K562 (cell line): ENCODE measurements at regions not wholly inside any gene's neighbourhood (a gene's known extent, or its start where the extent isn't known, plus 50 kb on each side); places are given as distances from the start of the nearest gene placed in this dataset.

ENCODE experiments used
- ATAC-seq: fragments of 200-7000 bp; cut with Tn5 transposase; 3 replicates; pipeline ENCODE4 v1.9.1; 2020; ENCODE audit warnings: moderate library complexity
- BruUV-seq: library from RNA; stranded (reverse); fragments of 400-500 nt; replicated peaks from 2 replicates; lab custom pipeline; 2021; lab: Mats Ljungman, UMichigan
- CTCF ChIA-PET: fragments of 300-600 bp; formaldehyde crosslinking; extraction: SDS; loops from one replicate; lab custom pipeline; 2021; ENCODE audit warnings: low intra/inter-chr PET ratio; lab: Yijun Ruan, JAX
- POLR2A ChIA-PET: fragments of 300-600, 350-650 bp; sonication (Branson Sonifier 250); formaldehyde crosslinking; extraction: SDS; loops from one replicate; lab custom pipeline; 2021; ENCODE audit warnings: antibody characterized with exemption, inconsistent platforms; lab: Yijun Ruan, JAX
- DNase-seq, 4 experiments: peaks; one replicate each; pipeline versions ENCODE4 v3.0.0 to v3.0.0-alpha.2; 2011 to 2018; ENCODE audit warnings: low spot score in 3 of 4, mixed read lengths in 3 of 4; ENCODE audit errors: extremely low read depth in 1 of 4
- FAIRE-seq: peaks from 2 replicates; lab custom pipeline; 2011; peaks lifted over from hg19 to GRCh38; lab: Jason Lieb, UNC
- H2AFZ ChIP-seq: 2 replicates; pipeline ENCODE4 v1.6.0; 2011; ENCODE audit warnings: low read depth, low read length, control low read depth, inconsistent platforms
- H3K27ac ChIP-seq: fragments of 200-600 bp; 3 replicates; pipeline ENCODE4 v1.8.0; 2011; ENCODE audit warnings: low read depth, mild to moderate bottlenecking, control low read depth, inconsistent platforms, low read length, moderate library complexity, mixed read lengths; ENCODE audit errors: extremely low read depth
- H3K27me3 ChIP-seq, 2 experiments: fragments of 300-600 bp in 1 of 2; 2 replicates in 1 of 2; 3 replicates in 1 of 2; pipeline versions ENCODE4 v1.6.0 to v1.8.0; 2011; ENCODE audit warnings: inconsistent platforms in 2 of 2, low read length in 2 of 2, mild to moderate bottlenecking in 1 of 2, mixed read lengths in 1 of 2, moderate library complexity in 1 of 2; ENCODE audit not compliant: control insufficient read depth in 2 of 2, insufficient read depth in 2 of 2
- H3K36me3 ChIP-seq: fragments of 300-600 bp; 3 replicates; pipeline ENCODE4 v1.8.0; 2011; ENCODE audit warnings: mild to moderate bottlenecking, low read length, inconsistent platforms; ENCODE audit not compliant: control insufficient read depth, insufficient read depth
- H3K4me1 ChIP-seq, 2 experiments: fragments of 200-600 bp in 1 of 2; replicated peaks in 1 of 2; 2 replicates in 1 of 2; 3 replicates in 1 of 2; pipeline versions ENCODE4 v1.5.1 to v1.8.0; 2011; ENCODE audit warnings: inconsistent platforms in 2 of 2, low read length in 2 of 2, mild to moderate bottlenecking in 1 of 2, mixed read lengths in 1 of 2, moderate library complexity in 1 of 2; ENCODE audit not compliant: control insufficient read depth in 2 of 2, insufficient read depth in 2 of 2
- H3K4me2 ChIP-seq: 2 replicates; pipeline ENCODE4 v1.6.1; 2011; ENCODE audit warnings: low read length, control low read depth, inconsistent platforms, mixed read lengths; ENCODE audit not compliant: insufficient read depth
- H3K4me3 ChIP-seq: fragments of 200-600 bp; sonication (generic), shearing (Covaris generic); 2 replicates; pipeline ENCODE4 v1.5.1; 2016; ENCODE audit warnings: control low read depth, inconsistent platforms
- H3K79me2 ChIP-seq: fragments of 200-600 bp; 3 replicates; pipeline ENCODE4 v1.8.0; 2011; ENCODE audit warnings: low read length, inconsistent platforms; ENCODE audit not compliant: control insufficient read depth, insufficient read depth
- H3K9ac ChIP-seq, 2 experiments: 2 replicates each; pipeline versions ENCODE4 v1.6.0 to v1.6.1; 2011; ENCODE audit warnings: low read depth in 2 of 2, low read length in 2 of 2, control low read depth in 1 of 2, inconsistent platforms in 1 of 2, mild to moderate bottlenecking in 1 of 2, mixed read lengths in 1 of 2; ENCODE audit not compliant: insufficient read depth in 1 of 2
- H3K9me1 ChIP-seq: one replicate; pipeline ENCODE4 v1.6.0; 2011; ENCODE audit warnings: inconsistent platforms, mild to moderate bottlenecking, low read length, moderate library complexity; ENCODE audit not compliant: control insufficient read depth, insufficient read depth
- H3K9me3 ChIP-seq: replicated peaks from 2 replicates; pipeline ENCODE4 v1.5.1; 2011; ENCODE audit warnings: low read depth, low read length, inconsistent platforms; ENCODE audit not compliant: control insufficient read depth, insufficient read depth
- H4K20me1 ChIP-seq: replicated peaks from 2 replicates; pipeline ENCODE4 v1.6.1; 2011; ENCODE audit warnings: low read length, inconsistent platforms, mixed read lengths; ENCODE audit not compliant: control insufficient read depth, insufficient read depth
- CCNT2 ChIP-seq: IDR thresholded peaks from 2 replicates; pipeline ENCODE4 v1.6.1; 2011; ENCODE audit warnings: borderline replicate concordance, low read depth, mild to moderate bottlenecking, moderate library complexity, mixed read lengths, low read length; ENCODE audit not compliant: insufficient read length; ENCODE audit errors: extremely low read depth
- CREB1 ChIP-seq, 2 experiments: sonication (generic) in 1 of 2; formaldehyde crosslinking in 1 of 2; IDR thresholded peaks; 2 replicates each; pipeline versions ENCODE4 v1.6.1 to v1.8.0; 2012 to 2022; ENCODE audit warnings: inconsistent platforms in 1 of 2, mild to moderate bottlenecking in 1 of 2, missing genetic modification reagents in 1 of 2, moderate library complexity in 1 of 2
- HMG20B ChIP-seq: fragments of 250-450 bp; sonication (Bioruptor Pico); IDR thresholded peaks from 2 replicates; pipeline ENCODE4 v1.5.0; 2021; ENCODE audit warnings: mild to moderate bottlenecking
- HNRNPH1 ChIP-seq: fragments of 200-400 bp; formaldehyde crosslinking; optimal IDR thresholded peaks from 2 replicates; pipeline ENCODE3; 2017; ENCODE audit warnings: low read depth, mild to moderate bottlenecking, low read length, moderate library complexity
- LCOR ChIP-seq: sonication (generic); formaldehyde crosslinking; IDR thresholded peaks from 2 replicates; pipeline ENCODE4 v1.8.0; 2022; ENCODE audit warnings: mild to moderate bottlenecking, missing genetic modification reagents
- MAFK ChIP-seq: IDR thresholded peaks from 2 replicates; pipeline ENCODE4 v1.6.1; 2011; ENCODE audit warnings: low read length, improper control_type of control experiment
- PPARD ChIP-seq: fragments of 250-450 bp; sonication (Bioruptor Pico); IDR thresholded peaks from 2 replicates; pipeline ENCODE4 v1.8.0; 2022; ENCODE audit warnings: inconsistent platforms, mild to moderate bottlenecking, moderate library complexity
- PTTG1 ChIP-seq: fragments of 450-650 bp; IDR thresholded peaks from 2 replicates; pipeline ENCODE4 v1.6.1; 2016; ENCODE audit warnings: low read depth, mild to moderate bottlenecking, missing genetic modification characterization, missing compliant biosample characterization
- RHOXF2B ChIP-seq: fragments of 250-450 bp; sonication (Bioruptor Pico); conservative IDR thresholded peaks from 2 replicates; pipeline ENCODE4 v1.5.1; 2021
- ZNF140 ChIP-seq: fragments of 250-450 bp; sonication (Bioruptor Pico); IDR thresholded peaks from 2 replicates; pipeline ENCODE4 v1.8.0; 2021; ENCODE audit warnings: moderate library complexity, mild to moderate bottlenecking, inconsistent platforms
- ZNF583 ChIP-seq: fragments of 250-450 bp; sonication (Bioruptor Pico); IDR thresholded peaks from 2 replicates; pipeline ENCODE4 v1.4.0; 2020
- WGBS: fragments of 100-300 bp; shearing (Covaris generic); methylation state at CpG from one replicate; pipeline ENCODE4 v1.1.6; 2016; ENCODE audit warnings: low coverage, mixed read lengths; ENCODE audit not compliant: insufficient coverage; ENCODE audit errors: missing lambda C conversion rate; 5-methylcytosine and 5-hydroxymethylcytosine counted together
- in situ Hi-C: fragments of 300-500 bp; cut with MboI; formaldehyde crosslinking; loops from 4 replicates; pipeline ENCODE4 v1.15.0; 2018; ENCODE audit warnings: inconsistent platforms, mixed read lengths
- intact Hi-C: fragments of 100-400 bp; cut with micrococcal nuclease; formaldehyde crosslinking; loops from 2 replicates; pipeline ENCODE4 v1.14.2; 2022
- TF ChIP-seq, protein P1 (sequence below), 2 experiments: fragments of 450-650 bp; IDR thresholded peaks; 2 replicates each; pipeline ENCODE4 v1.6.1; 2016
- TF ChIP-seq, protein P2 (sequence below), 2 experiments: fragments of 450-650 bp in 1 of 2; IDR thresholded peaks; 2 replicates each; pipeline ENCODE4 v1.6.1; 2011 to 2017; ENCODE audit warnings: low read depth in 2 of 2, antibody characterized with exemption in 1 of 2, borderline replicate concordance in 1 of 2, low read length in 1 of 2, mild to moderate bottlenecking in 1 of 2, mixed read lengths in 1 of 2; ENCODE audit not compliant: control insufficient read depth in 1 of 2

DNA sequence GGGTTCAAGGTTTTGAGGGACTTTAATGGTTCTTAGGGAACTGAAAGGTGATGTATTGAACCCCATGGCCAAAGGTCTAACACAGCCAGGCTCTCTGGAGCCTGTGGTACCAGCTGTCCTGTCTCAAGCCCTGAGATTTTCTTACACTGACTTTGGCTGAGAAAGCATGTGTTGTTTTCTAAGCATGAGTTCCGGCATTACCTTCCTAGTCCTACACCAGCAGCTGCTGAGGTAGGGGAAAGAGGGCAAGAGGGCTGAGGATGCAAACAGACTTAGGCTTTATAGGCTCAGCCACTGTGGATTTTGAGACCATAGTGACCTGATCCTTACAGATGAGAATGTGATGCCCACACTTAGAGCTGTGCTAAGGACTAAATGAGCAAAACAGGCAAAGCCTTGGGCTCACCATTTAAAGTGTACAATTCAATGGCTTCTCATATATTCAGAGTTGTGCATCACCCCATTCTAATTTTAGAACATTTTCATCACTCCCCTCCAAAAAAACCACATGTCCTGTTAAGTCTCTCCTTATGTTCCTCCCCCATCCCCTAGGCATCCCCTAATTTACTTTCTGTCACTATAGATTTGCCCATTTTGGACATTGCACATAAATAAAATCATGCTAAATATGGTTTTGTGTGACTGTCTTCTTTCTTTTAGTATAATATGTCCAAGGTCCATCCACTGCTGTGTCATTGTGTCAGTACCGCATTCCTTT lies 99.7 kb upstream of the OTOS start:
- intact Hi-C loops: no loop called here
- WGBS: 4% methylated on average over 2 of the region's 2 CpGs
- Histone ChIP-seq H3K9ac (no peak overlapping the region), H3K9me1 (no peaks in the 10 kb centered on the region), H3K9me3 (no peaks in the 10 kb centered on the region), H3K36me3 (no peaks in the 10 kb centered on the region), H4K20me1 (no peaks in the 10 kb centered on the region), H3K27ac (no peak overlapping the region), H3K79me2 (no peaks in the 10 kb centered on the region), H3K4me1 (peaks cover 0 to 9% of the 10 kb centered on the region in 2 experiments; a peak in 3 of 5 replicates), H3K4me3 (no peak overlapping the region), H3K27me3 (no peaks in the 10 kb centered on the region; a peak in 2 of 5 replicates), H3K4me2 (no peak overlapping the region), H2AFZ (no peak overlapping the region)
- FAIRE-seq: no peak
- ATAC-seq: no peak
- TF ChIP-seq CREB1 (IDR thresholded peaks at IDR 0.05) (no peak), CREB1 (CRISPR knock-in tag; IDR thresholded peaks at IDR 0.05) (no peak), MAFK (no peak), LCOR (CRISPR knock-in tag) (no peak), PPARD (no peak), HNRNPH1 (no peak), PTTG1 (no peak), ZNF583 (CRISPR knock-in tag) (no peak), ZNF140 (CRISPR knock-in tag) (no peak), CCNT2 (no peak), HMG20B (no peak), RHOXF2B (no peak)
- TF ChIP-seq, protein P1, sequence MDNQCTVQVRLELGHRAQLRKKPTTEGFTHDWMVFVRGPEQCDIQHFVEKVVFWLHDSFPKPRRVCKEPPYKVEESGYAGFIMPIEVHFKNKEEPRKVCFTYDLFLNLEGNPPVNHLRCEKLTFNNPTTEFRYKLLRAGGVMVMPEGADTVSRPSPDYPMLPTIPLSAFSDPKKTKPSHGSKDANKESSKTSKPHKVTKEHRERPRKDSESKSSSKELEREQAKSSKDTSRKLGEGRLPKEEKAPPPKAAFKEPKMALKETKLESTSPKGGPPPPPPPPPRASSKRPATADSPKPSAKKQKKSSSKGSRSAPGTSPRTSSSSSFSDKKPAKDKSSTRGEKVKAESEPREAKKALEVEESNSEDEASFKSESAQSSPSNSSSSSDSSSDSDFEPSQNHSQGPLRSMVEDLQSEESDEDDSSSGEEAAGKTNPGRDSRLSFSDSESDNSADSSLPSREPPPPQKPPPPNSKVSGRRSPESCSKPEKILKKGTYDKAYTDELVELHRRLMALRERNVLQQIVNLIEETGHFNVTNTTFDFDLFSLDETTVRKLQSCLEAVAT (IDR thresholded peaks at IDR 0.05): no peak
- TF ChIP-seq, protein P2, sequence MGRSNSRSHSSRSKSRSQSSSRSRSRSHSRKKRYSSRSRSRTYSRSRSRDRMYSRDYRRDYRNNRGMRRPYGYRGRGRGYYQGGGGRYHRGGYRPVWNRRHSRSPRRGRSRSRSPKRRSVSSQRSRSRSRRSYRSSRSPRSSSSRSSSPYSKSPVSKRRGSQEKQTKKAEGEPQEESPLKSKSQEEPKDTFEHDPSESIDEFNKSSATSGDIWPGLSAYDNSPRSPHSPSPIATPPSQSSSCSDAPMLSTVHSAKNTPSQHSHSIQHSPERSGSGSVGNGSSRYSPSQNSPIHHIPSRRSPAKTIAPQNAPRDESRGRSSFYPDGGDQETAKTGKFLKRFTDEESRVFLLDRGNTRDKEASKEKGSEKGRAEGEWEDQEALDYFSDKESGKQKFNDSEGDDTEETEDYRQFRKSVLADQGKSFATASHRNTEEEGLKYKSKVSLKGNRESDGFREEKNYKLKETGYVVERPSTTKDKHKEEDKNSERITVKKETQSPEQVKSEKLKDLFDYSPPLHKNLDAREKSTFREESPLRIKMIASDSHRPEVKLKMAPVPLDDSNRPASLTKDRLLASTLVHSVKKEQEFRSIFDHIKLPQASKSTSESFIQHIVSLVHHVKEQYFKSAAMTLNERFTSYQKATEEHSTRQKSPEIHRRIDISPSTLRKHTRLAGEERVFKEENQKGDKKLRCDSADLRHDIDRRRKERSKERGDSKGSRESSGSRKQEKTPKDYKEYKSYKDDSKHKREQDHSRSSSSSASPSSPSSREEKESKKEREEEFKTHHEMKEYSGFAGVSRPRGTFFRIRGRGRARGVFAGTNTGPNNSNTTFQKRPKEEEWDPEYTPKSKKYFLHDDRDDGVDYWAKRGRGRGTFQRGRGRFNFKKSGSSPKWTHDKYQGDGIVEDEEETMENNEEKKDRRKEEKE (IDR thresholded peaks at IDR 0.05; ENCODE audit: borderline replicate concordance in 1 of 2, control insufficient read depth in 1 of 2, low read depth in 2 of 2, low read length in 1 of 2): no peak
- ChIA-PET POLR2A (no interaction called here), CTCF (no interaction called here)
- no peak for DNase-seq
- no TSS peak for BruUV-seq
- in situ Hi-C loops: no loop called here
